ENCODE measurements at regions not wholly inside any gene's neighbourhood (a gene's known extent, or its start where the extent isn't known, plus 50 kb on each side); places are given as distances from the start of the nearest gene placed in this dataset.
A peak's percentile ranks its signal among the peaks of the same experiment; 100 is the strongest.

GRCh38 chr6:78810698-78811097, 56.7 kb upstream of the IRAK1BP1 start:
- H3K4ac ChIP-seq (ENCODE audit: low read depth, low read length), result no peak overlapping the region
- H4K5ac ChIP-seq (ENCODE audit: low read depth, low read length), result no peak overlapping the region
- H3K56ac ChIP-seq (ENCODE audit: extremely low read depth, insufficient read depth, low read length), result no peak overlapping the region
- TF ChIP-seq CTCF (conservative IDR thresholded peaks at IDR 0.05; ENCODE audit: low read depth, low read length) (no peak), MAFK (IDR thresholded peaks at IDR 0.05; ENCODE audit: low read depth, low read length) (no peak), RCOR1 (IDR thresholded peaks at IDR 0.05; ENCODE audit: insufficient replicate concordance, low read length) (no peak), POLR2A (IDR thresholded peaks at IDR 0.05; ENCODE audit: low read depth, low read length) (no peak), CHD1 (IDR thresholded peaks at IDR 0.05; ENCODE audit: low read depth, low read length) (no peak), NFE2L2 (IDR thresholded peaks at IDR 0.05; ENCODE audit: low read depth, low read length) (no peak), ELK1 (IDR thresholded peaks at IDR 0.05; ENCODE audit: borderline replicate concordance, low read depth, low read length) (no peak), FOS (IDR thresholded peaks at IDR 0.05; ENCODE audit: low read depth, low read length) (no peak), RAD21 (IDR thresholded peaks at IDR 0.05; ENCODE audit: low read length) (no peak), CEBPB (IDR thresholded peaks at IDR 0.05; ENCODE audit: low read depth, low read length) (no peak), SMC3 (IDR thresholded peaks at IDR 0.05; ENCODE audit: low read depth, low read length) (no peak), MAZ (IDR thresholded peaks at IDR 0.05; ENCODE audit: borderline replicate concordance, low read depth, low read length) (no peak)
- H2BK20ac ChIP-seq (ENCODE audit: low read depth, low read length), result no peak overlapping the region
- dilution Hi-C loops (cut with HindIII; ENCODE audit: low sequenced_read_pairs, unreplicated experiment), result no loop called here
- no peaks in the 10 kb centered on the region for H4K20me1 ChIP-seq (ENCODE audit: insufficient read depth, low read length)
- H3K27me3 ChIP-seq (ENCODE audit: control insufficient read depth, insufficient read depth, low read length), result no peaks in the 10 kb centered on the region
- H3K36me3 ChIP-seq (ENCODE audit: control insufficient read depth, insufficient read depth, low read length), result no peaks in the 10 kb centered on the region
- H3K4me3 ChIP-seq (ENCODE audit: insufficient read depth, low read depth, low read length), result no peak overlapping the region
- H2BK5ac ChIP-seq (ENCODE audit: low read depth, low read length, poor library complexity, severe bottlenecking), result no peak overlapping the region
- H3K9me3 ChIP-seq (ENCODE audit: control insufficient read depth, insufficient read depth, low read length), result no peaks in the 10 kb centered on the region
- no peak overlapping the region for H4K8ac ChIP-seq (ENCODE audit: low read depth in 2 of 2, low read length in 2 of 2)
- CTCF ChIA-PET, result interaction anchor here (0.6 to 2.3 kb wide), 10 partner anchors 624 to 1344 kb away, joined by 3 to 11 read pairs (median 3); no protein-coding TSS in a partner anchor
- H3K9ac ChIP-seq (ENCODE audit: low read depth, low read length), result no peak overlapping the region
- intact Hi-C loops (cut with micrococcal nuclease), result loop anchor here (1.0 kb wide), 3 partner anchors 374 to 1344 kb away; no protein-coding TSS in a partner anchor
- H3K4me1 ChIP-seq (ENCODE audit: control insufficient read depth, insufficient read depth, low read length), result no peaks in the 10 kb centered on the region
- no CpG with 5 or more reads among the region's 2 CpGs for WGBS, 2 experiments (ENCODE audit: extremely low coverage in 2 of 2, insufficient read length in 1 of 2)
- no peak overlapping the region for H2AK5ac ChIP-seq (ENCODE audit: low read depth, low read length)
- DNase-seq (peak; percentile 31), ATAC-seq (ENCODE audit: low read depth) (no peak)
- H3K4me2 ChIP-seq (ENCODE audit: low read depth, low read length), result no peak overlapping the region
- POLR2A ChIA-PET (ENCODE audit: unreplicated experiment), result no interaction called here
- H2BK15ac ChIP-seq (ENCODE audit: low read depth, low read length), result no peak overlapping the region
- H4K91ac ChIP-seq (ENCODE audit: insufficient read depth, low read depth, low read length), result no peak overlapping the region
- H3K27ac ChIP-seq (ENCODE audit: insufficient read depth, low read length), result no peak overlapping the region
- H3K9me1 ChIP-seq (ENCODE audit: insufficient read depth, low read length), result no peaks in the 10 kb centered on the region
- no TSS peak for BruUV-seq (replicated peaks)
- no peak overlapping the region for H2BK120ac ChIP-seq (ENCODE audit: low read depth, low read length)
- no peak overlapping the region for H3K14ac ChIP-seq (replicated peaks; ENCODE audit: low read depth, low read length)
- H3K79me1 ChIP-seq (ENCODE audit: low read depth in 1 of 2, low read length in 2 of 2), result no peaks in the 10 kb centered on the region
- H2AK9ac ChIP-seq (replicated peaks; ENCODE audit: low read depth, low read length, poor library complexity), result no peak overlapping the region
- no peak overlapping the region for H3K23ac ChIP-seq (ENCODE audit: low read depth, low read length)
- in situ Hi-C loops (cut with MboI; ENCODE audit: low sequenced_read_pairs), result loop anchor here (25.0 kb wide), 2 partner anchors 373 to 1073 kb away; no protein-coding TSS in a partner anchor
- no peak overlapping the region for H2AFZ ChIP-seq (replicated peaks; ENCODE audit: low read length, poor library complexity)
- H3K18ac ChIP-seq (ENCODE audit: low read depth, low read length), result no peak overlapping the region

All from IMR-90 (cell line).